C1 segment of cervical spinal cord (tissue), 14 donors: ENCODE measurements at regions not wholly inside any gene's neighbourhood (a gene's known extent, or its start where the extent isn't known, plus 50 kb on each side); places are given as distances from the start of the nearest gene placed in this dataset.

Source experiments
- DNase-seq, 14 donors: peaks; one replicate each; lab custom pipeline; 2025; lab: John Stamatoyannopoulos, UW

DNA sequence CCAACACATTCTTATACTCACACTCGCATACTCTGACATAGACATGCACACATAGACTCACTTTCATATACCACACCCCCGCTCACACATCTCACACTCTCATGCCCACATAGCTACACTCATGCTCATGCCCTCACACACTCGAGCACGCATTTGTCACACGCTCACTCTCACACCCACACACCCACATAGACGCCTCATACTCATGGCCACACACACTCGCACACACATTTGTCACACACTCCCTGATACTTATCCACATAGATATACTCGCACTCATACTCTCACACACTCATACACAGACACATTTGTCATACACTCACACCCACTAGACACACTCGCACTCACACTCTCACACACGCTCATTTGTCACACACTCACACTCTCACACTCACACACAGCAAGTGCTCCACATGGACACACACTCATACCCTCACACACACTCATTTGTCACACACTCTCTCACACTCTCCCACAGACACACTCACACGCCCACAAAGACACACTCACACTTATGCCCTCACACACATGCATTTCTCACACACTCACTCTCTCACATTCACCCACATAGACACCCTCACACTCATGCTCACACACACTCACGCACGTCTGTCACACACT is 50.9 kb downstream of the TNP1 start:
- no peak for DNase-seq

DNA sequence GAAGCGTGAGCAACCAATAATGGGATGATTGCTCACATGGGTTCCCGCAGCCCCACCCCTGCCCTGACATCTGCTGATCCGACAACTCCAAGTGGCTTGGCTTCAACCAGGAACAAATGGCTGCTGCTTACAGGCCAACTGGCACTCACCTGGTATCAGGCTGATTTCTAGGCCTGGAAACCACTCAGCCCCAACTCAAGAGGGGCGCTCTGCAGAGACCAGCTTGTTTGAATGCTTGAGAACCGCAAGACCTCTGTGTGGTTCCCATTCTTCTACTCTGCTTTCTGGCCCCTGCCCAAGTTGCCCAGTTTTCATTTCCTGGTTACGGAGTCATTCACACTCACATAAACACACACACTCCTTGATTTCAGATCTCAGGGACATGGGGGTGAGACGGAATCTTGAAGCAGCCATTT is 52.0 kb downstream of the TNP1 start:
- no peak for DNase-seq

DNA sequence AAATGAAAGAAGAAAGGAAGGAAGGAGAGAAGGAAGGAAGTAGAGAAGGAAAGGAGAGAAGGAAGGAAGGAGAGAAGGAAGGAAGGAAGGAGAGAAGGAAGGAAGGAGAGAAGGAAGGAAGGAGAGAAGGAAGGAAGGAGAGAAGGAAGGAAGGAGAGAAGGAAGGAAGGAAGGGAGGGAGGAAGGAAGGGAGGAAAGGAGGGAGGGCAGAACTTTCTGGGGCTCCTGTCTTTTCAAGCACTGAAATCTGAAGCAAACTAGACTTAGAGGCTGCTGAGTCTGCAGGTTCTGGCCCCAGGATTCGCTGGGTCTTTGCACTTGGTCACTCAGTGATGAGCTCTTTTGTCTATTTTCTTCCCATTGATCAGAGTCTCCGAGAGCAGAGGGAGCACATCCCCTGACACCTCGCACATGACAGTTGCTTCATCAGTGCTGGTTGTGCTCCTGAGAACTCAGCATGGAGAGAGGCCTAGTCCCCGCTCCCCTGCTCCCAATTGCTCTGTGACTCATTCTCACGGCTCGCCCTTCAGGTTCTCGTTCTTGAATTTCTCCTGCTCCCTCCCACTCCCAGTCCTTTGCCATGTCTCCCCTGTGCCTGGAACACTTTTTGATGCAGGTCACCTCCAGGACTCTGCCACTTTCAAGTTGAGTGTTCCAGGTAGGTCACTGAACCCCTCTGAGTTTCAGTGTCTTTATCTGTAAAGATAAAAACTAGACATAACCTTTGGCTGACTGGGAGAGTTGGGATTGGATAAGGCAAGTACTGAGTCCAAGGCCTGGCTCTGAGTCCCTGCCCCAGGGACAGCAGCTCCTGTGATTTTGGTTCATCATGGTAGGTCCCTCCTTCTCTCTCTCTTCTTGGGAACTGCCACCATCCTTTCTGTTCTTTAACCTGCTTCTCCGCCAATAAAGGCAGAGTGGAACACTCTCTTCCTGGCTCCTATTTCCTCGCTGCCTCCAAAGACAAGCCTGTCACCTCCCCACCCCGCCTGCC is 55.2 kb downstream of the TNP1 start:
- DNase-seq: no peak

DNA sequence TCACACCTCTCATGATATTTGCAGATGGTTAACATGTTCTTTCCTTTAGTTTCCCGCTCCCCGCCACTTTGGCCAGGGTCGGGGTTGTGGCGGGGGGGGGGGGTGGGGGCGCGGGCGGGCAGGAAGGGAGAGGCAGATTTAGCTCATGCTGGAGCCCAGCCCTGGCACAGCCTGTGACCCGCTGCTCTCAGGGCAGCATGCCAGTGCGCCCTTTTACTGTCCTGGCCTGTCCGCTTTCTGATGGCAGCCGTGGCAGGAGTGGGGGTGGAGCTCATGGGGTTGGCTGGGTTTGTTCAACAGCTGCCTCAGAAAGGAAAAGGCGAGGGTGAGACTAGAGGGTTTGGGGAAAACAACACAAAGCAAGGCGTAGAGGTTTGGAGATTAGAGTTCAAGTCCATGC is 56.1 kb downstream of the TNP1 start:
- DNase-seq: no peak

DNA sequence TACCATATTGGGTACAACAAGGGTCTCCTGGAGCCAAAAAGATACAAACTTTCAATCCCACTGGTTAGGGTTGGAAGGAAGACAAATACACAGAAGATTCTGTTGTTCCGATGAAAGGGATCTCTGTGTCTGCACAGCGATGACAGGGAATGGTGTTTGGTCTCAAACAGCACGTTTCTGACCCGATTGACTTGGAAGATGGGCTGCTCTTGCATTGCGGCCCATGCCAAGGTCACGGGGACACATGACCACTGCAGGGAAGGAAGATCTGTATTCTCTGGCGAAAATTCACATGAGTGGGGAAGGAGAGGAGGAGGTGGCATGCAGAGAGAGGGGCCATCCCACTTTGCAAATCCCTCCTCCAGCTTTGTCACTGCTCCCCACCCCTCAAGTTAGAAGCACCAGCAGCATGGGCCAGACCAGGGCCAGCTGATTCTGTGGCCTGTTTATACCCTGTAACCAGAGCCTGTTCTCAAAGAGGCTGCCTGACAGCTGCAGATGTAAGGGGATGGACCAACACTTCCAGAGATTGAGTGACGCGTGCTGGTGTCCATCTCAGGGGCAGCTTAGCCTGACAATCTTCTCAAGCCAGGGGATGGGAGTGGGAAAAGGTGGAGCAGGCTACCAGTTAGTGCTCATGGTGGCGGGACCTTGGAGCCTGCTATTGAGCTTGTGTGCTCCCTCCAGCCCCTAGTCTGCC is 57.2 kb downstream of the TNP1 start:
- DNase-seq: peak in 2 of 14 donors; percentile 10 to 34

DNA sequence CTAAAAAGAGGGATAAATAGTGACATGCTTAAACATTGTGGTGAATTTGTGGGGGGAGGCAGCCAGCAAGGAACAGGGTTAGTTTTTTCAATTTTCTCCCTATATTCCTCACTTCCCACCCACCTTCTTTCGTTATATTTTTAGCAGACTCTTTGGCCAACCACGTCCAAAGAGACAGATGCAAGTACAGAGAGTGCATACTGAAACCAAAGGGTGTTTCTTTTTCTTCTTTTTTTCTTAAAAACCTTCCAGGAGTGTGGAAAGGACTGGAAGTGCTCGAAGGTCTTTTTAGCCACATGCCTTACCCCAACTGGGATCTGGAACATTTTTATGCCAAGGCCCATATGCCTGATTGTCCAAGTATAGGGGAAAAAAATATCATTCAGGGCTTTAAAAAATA is 59.0 kb downstream of the TNP1 start:
- no peak for DNase-seq

DNA sequence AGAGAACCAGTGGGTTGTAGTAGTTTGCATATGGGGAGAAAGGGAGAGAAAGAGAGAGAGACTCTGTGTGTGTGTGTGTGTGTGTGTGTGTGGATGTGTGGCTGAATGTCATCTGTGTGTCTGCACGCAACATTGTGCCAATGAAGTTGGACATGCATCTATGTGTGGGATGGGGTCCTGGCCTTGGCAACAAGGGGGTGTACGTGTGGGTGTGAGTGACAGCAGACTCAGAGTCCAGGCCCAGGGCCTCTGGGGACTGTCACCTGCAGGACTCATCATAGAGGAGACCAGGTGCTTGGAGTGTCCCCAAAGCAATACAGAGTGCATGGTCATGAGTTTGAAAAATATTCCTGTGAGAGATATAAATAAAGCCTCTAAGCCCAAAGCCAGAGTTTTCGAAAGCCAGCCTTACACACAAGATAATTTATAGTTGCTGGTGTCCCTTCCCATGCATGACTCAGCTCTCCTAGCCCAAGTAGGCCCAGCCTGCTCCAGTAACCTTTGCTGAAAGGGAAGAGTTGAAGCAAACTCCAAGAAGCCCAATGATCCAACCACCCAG is 59.9 kb downstream of the TNP1 start:
- DNase-seq: no peak

DNA sequence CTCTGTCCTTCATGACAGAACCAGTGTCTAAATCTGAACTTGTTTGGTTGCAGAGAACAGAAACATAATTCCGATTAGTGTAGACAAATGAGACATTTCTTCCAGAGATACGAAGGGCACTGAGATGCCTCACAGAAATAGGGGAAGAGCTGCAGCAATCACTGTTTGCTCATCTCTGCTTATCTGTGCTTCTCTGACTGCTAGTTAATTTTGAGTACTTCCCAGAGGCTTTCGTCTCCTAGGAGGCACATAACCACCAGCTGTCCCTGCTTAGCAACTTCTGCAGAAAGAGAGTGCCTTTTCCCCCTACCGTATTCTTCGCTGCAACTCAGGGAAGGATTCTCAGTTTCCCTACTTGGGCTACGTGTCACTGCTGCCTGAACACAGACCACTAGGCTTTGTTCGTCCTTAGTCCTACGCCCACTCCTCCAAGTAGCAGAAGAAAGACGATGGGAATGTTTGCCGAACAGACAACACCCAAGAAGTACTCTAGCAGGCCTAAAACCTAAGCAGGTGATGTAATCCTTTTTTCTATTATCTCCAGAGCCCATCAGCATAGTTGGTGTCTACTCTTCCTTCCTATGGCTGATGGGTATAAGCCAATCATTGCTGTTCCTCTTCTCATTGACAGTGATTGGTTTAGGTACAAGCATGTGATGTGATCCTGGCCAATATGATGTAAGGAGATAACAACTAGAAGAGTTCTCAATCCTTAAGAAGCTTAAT is 63.6 kb downstream of the TNP1 start:
- no peak for DNase-seq

DNA sequence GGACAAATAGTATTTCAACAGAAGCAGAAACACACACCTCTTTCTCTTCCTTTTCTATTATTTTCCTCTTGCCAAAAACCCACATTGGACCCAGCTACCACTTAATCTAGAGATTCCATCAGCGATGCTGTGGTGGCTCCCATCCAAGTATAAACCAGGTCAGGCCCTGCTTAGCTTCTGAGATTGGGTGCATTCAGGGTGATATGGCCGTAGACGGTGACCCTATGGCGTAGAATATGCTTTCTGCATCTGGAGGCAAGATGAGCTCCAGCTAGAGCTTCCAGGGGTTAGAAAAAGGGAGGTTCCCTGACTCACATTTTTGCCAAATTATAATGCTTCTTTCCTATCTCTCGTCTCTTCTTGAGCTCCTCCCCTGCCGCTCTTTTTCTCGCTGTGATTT is 66.5 kb downstream of the TNP1 start:
- no peak for DNase-seq

DNA sequence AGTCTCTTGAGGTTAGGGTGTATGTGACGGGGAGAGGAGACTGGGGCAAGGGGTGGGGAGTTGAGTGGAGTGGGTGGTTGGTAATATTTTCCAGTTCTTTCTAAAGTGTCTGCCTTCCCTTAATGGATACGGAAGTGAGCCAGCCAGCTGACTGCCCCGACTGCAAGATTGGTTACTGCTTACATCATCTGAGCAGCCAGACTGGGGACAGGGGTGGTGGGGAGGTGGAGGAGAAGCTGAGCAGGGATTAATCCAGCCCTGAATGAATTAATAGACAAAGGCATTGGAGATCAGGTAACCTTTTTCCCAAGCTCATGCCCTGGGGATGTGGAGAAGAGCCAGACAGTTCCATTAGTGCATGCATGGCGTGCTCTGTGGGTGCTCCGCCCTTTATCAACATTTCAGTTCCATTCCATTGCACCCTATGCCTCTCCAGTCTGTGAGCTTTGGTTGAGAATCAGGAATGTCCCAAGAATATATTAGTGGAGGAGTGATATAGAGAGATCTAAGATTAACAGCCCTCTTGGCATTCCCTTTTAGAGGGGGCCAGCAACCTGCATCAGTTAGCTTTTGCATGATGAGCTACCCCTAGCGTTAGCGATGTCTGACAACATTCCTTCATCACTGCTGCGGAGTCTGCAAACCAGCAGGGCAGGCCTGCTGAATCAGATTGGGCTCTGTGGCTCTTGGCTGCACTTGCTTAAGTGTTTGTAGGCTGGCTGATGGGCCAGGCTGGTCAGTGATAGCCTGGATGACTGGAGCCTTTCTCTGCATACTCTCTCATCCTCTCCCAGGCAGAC is 67.4 kb downstream of the TNP1 start:
- no peak for DNase-seq

DNA sequence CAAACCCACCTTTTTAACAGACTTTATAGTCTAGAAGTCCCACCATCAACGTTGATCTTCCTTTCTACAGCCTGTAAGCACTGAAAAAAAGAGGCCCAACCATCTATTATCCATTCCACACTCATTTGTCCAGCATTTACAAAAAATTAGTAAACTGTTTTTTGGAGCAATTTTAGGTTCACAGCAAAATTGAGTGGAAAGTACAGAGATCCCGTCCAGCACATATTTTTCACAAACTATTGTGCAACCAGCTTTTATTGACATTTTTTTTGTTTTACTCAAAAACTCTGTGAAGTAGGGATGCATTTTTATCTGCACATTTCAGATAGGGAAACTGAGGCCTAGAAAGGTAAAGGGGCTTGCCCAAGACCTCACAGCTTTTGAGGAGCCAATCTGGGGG is 68.6 kb downstream of the TNP1 start:
- DNase-seq: no peak

DNA sequence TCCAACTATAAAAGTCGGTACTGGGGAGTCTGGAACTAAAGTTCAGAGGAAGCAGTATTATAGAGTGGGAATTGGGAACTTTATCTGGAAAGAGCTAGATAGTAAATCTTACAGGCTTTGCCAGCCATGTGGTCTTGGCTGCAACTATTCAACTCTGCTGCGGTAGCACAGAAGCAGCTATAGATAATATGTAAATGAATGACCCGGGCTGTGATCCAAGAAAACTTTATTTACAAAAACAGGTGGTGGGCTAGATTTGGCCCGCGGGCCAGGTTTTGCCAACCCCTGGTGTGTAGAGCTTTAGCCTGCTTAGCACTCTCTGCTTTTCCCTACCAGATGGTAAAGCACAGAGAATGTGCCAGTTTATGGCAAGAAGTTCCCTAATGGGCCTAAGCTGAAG is 70.8 kb downstream of the TNP1 start:
- no peak for DNase-seq

DNA sequence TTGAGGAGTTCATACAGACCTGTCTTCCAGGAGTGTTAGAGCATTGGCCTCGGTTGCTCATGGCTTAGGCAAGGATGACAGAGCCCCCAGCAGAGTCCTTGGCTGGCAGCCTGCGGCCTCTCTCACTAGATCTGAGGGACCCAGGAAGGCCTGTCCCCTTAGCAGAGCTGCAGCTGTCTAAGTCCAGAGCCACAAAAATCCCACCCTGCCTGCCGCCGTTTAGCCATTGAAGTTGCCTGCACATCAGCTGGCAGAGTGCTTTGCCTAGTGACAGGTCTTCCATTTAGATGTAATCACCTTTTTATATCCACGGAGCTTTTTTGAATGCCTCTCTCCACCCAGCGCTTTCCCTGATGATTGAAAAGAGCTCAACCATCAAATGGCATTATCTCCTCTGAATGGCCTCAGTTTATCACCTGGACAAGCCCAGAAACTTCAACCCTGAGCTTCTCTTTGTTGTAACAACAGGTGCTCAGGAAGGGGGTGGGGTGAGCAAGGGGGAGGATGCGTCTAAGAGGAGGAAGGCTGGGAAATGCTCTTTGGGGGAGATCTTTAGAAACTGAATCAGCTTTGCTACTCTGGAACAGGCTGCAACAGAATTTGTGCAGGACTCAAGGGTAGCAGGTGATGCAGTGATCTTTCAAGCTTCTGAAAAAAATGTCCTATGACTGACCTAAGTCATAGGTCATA is 71.9 kb downstream of the TNP1 start:
- no peak for DNase-seq

DNA sequence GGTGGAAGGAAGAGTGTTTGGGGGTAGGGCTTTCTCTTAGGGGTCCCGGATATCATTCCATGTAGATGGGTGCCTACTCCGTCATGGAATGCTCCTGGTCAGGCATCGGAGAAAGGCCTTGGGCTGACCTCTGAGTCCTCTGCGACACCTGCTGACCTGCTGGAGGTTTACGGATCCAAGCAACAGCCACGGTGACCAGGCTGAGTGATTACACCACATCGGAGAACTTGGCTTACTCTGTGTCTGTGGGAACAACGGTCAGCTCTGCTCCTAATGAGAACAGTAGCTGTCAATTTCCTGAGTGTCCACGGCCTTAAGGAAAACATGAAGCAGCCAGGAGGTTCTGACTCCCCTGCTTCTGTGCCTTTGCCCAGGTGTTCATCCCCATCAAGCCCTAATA is 73.2 kb downstream of the TNP1 start:
- no peak for DNase-seq

DNA sequence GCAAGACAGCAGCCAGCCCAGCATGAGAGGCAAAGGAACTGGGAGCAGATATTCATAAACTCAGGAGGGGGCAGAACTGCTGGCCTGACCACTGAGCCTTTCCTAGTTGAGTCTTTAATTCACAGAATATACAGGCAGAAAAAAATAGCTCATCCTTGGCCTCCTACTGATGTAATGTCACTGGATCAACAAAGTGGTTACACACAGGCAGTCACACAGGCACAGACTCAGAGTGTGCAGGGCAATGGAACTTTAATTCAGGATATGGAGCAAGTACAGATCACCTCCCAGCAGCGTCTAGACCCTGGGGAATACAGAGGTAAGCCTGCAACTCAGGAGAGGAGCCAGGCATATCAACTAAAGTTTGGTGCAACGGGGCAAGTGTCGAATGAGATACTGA is 75.4 kb downstream of the TNP1 start:
- DNase-seq: no peak

DNA sequence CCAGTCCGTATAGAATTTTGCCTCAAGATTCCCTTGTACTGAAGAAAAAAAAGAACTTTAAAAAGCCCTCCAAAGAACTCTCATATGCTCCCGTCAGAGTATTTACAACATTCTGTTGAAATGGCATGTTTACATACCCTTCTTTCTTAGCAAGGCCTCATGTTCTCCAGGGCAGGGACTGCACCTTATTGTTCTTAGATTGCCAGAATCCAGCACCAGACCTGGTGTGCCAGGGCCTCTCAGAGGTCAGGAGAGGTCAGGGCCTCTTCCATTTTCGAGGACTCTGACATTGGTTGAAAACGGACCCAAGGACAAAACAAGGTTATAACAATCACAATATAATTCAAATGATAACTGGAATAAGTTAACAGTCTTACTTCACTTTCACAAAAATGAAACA is 78.2 kb downstream of the TNP1 start:
- no peak for DNase-seq

DNA sequence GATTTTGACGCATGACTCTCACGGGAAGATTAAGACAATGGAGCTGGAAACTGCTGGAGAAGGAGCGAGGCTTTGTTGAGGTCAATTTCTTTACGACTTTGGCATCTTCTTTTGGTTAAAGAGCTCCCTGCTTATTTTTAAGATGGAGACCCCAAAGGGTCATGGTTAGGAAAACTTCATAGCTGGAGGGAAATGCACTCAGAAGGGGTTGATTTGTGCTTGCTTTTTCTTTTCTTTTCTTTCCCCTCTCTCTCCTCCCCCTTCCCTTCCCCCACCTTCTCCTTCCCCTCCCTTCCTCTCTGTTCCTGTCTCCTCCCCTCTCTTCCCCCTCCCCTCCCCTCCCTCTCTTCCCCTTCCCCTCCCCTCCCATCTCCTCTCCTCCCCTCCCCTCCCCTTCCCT is 79.0 kb downstream of the TNP1 start:
- no peak for DNase-seq

DNA sequence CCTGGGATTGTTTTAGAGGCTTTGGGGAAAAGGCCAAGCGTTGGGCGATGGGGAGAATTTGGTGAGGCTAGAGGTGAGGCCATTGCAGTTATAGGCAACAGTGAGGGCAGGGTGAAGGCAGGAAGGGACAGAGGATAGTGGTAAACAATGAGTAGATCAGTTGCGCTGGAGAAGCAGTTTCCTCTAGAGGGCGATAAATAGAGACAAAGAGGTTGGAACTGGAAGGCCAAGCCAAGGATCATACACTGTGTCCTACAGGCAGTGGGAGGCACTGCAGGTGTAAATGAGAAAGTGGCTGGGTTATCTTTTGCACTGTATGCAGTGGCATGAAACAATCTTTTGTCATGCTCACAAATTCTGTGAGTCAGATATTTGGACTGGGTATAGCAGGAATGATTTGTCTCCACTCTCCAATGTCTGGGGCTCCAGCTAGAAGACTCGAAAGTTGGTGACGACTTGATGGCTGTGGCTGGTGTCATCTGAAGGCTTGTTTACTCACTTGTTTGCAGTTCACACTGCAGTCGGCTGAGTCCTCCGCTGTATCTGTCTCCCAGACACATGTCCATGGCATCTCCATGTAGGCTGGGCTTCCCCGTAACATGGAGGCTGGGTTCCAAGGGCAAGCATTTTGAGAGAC is 82.1 kb downstream of the TNP1 start:
- no peak for DNase-seq

DNA sequence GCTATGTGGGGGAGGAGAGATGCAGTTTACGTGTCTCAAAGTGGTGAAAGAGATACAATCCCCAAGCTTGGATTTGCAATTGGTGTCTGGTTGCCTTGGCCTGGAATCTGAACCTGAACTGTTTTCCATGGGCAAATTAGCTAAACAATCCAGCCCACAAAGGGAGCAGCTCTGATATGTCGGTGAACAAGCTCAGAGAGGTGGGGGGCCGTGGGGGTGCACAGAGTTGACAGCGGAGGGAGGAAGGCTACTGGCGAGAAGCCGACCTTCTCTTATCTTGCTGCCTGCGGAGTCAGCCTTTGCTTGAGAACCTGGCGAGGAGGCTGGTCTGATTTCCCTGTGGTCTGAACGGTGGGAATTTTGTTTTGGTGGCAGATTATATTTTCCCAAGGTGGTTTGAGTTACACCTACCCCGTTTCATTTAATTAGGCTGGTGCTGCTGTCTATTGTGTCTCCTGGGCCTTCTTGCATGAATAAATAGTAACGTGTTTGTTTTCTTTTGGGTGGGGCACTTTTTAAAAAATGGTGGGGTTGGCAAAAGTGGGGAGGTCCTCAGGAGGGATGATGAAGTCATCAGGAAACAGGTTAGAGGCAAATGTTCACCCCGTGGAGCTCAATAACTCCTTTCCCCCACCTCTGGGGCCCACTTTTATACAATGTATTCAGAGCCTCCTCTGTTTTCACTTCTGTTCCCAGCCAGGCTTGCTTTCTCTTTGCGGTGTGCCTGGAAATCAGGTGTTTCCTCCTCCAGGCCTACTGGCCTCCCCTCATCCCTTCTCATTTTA is 80.9 kb upstream of the IGFBP5 start:
- DNase-seq: no peak
